ENCODE measurements at regions not wholly inside any gene's neighbourhood (a gene's known extent, or its start where the extent isn't known, plus 50 kb on each side); places are given as distances from the start of the nearest gene placed in this dataset.

DNA sequence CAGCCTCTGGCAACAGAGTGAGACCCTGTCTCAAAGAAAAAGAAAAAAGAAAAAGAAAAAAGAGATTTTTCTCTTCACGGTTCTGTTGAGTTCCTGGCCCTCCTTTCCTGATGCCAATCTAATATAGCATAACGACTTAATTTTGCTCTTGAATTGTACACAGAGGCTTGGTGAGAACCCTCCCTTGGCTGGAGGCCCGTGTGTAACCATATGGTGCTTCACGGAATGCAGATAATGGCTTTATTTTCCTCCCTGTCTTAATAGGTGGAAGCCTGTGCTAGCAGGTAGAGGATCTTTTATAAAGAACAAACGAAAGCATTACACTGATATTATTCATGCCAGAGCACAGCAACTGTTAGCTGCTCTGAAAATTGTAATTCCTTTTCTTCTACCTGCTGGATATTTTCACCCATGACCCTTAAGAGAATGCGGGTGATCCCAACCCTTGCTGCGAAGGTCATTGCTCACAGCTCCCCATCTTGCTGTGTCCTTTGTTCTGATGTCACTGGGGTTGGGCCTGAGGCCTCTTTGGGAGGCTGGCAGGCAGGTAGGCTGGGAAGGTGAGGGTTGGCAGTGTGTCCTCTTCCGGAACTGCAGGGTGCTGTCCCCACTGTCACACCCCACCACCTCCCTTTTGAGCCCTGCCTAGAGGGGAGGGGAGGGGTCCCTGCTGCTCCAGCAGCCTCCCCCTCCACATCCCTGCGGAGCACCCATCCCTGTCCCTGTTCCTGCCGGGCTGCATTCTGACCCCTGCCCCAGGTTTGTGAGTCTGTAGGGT lies 83.8 kb upstream of the STOX2 start:
- TF ChIP-seq CTCF (IDR thresholded peaks at IDR 0.05) (no peak), POLR2A (IDR thresholded peaks at IDR 0.05) (no peak)
- Histone ChIP-seq H3K4me1 (no peaks in the 10 kb centered on the region), H3K27me3 (no peaks in the 10 kb centered on the region), H3K9me3 (no peaks in the 10 kb centered on the region), H3K4me3 (no peak overlapping the region), H3K27ac (no peak overlapping the region), H3K36me3 (replicated peaks in 1 of 2; ENCODE audit: insufficient read depth in 1 of 2, low read depth in 2 of 2) (no peaks in the 10 kb centered on the region)
- intact Hi-C loops (cut with DNase I) = no loop called here
- DNase-seq = no peak
- WGBS, 2 donors = 67 to 68% methylated on average over 9 to 10 of the region's 10 CpGs
- no peak for ATAC-seq

- peak; percentile 35 for ATAC-seq
- no peak for DNase-seq
- WGBS, 2 donors = 67 to 79% methylated on average over 7 of the region's 7 CpGs
- Histone ChIP-seq H3K4me3 (no peak overlapping the region), H3K9me3 (no peaks in the 10 kb centered on the region), H3K27ac (no peak overlapping the region), H3K36me3 (replicated peaks in 1 of 2; ENCODE audit: insufficient read depth in 1 of 2, low read depth in 2 of 2) (no peaks in the 10 kb centered on the region), H3K27me3 (no peaks in the 10 kb centered on the region), H3K4me1 (no peaks in the 10 kb centered on the region)
- TF ChIP-seq CTCF (IDR thresholded peaks at IDR 0.05) = no peak
- no peak for TF ChIP-seq POLR2A (IDR thresholded peaks at IDR 0.05)
- intact Hi-C loops (cut with DNase I) = no loop called here
Observed at GRCh38 chr4:183823434-183823833, 81.7 kb upstream of the STOX2 start.

GRCh38 chr4:183825346-183825745 lies 79.8 kb upstream of the STOX2 start:
- TF ChIP-seq POLR2A (IDR thresholded peaks at IDR 0.05) (no peak), CTCF (IDR thresholded peaks at IDR 0.05) (no peak)
- ATAC-seq = no peak
- H3K27me3 ChIP-seq = no peaks in the 10 kb centered on the region
- intact Hi-C loops (cut with DNase I) = no loop called here
- H3K9me3 ChIP-seq = no peaks in the 10 kb centered on the region
- DNase-seq = no peak
- no peak overlapping the region for H3K4me3 ChIP-seq
- peaks cover 7% of the 10 kb centered on the region for H3K4me1 ChIP-seq
- no peak overlapping the region for H3K27ac ChIP-seq
- H3K36me3 ChIP-seq (replicated peaks in 1 of 2; ENCODE audit: insufficient read depth in 1 of 2, low read depth in 2 of 2) = no peaks in the 10 kb centered on the region
- WGBS, 2 donors = 90% methylated on average over 12 to 18 of the region's 18 CpGs

GRCh38 chr4:183826461-183826860 lies 78.6 kb upstream of the STOX2 start:
- H3K4me1 ChIP-seq = peaks cover 9% of the 10 kb centered on the region
- DNase-seq (no peak), ATAC-seq (no peak)
- intact Hi-C loops (cut with DNase I) = no loop called here
- H3K36me3 ChIP-seq (replicated peaks in 1 of 2; ENCODE audit: insufficient read depth in 1 of 2, low read depth in 2 of 2) = no peaks in the 10 kb centered on the region
- no peaks in the 10 kb centered on the region for H3K27me3 ChIP-seq
- H3K27ac ChIP-seq = no peak overlapping the region
- H3K4me3 ChIP-seq = no peak overlapping the region
- TF ChIP-seq POLR2A (IDR thresholded peaks at IDR 0.05) = no peak
- no peak for TF ChIP-seq CTCF (IDR thresholded peaks at IDR 0.05)
- 82 to 86% methylated on average over 10 of the region's 10 CpGs for WGBS, 2 donors
- no peaks in the 10 kb centered on the region for H3K9me3 ChIP-seq

DNA sequence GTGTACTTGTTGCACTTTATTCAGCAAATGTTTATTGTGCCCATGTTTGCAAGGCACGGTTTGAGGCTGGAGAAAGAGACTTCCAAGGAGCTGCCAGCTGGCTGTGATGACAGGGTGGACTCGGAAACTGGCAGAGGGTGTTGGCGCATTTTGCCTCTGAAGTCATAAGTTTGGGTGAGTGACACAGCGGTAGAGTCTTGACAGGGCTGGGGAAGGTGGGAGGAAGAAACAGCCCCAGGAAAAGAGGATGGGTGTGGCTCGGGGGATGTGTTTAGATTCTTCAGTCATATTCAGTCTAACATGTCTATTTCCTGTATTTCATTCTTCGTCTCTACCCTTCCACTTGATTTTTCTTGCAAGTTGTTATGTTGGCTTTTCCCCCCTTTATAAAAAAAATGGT lies 77.0 kb upstream of the STOX2 start:
- intact Hi-C loops (cut with DNase I) = no loop called here
- no peak for TF ChIP-seq CTCF (IDR thresholded peaks at IDR 0.05)
- no peak for TF ChIP-seq POLR2A (IDR thresholded peaks at IDR 0.05)
- 40 to 47% methylated on average over 6 of the region's 6 CpGs for WGBS, 2 donors
- ATAC-seq (no peak), DNase-seq (no peak)
- no peaks in the 10 kb centered on the region for H3K36me3 ChIP-seq (replicated peaks in 1 of 2; ENCODE audit: insufficient read depth in 1 of 2, low read depth in 2 of 2)
- H3K27me3 ChIP-seq = no peaks in the 10 kb centered on the region
- no peak overlapping the region for H3K27ac ChIP-seq
- H3K9me3 ChIP-seq = no peaks in the 10 kb centered on the region
- H3K4me1 ChIP-seq = peaks cover 9% of the 10 kb centered on the region
- no peak overlapping the region for H3K4me3 ChIP-seq

Data from body of pancreas (tissue), 4 donors.